Dermis microvascular lymphatic vessel endothelial cell (primary cell): ENCODE measurements at regions not wholly inside any gene's neighbourhood (a gene's known extent, or its start where the extent isn't known, plus 50 kb on each side); places are given as distances from the start of the nearest gene placed in this dataset.
"Not testable (repeated sequence)": the region's sequence is repeated elsewhere in the genome, so short reads cannot be mapped to it uniquely, and the experiment has no call there.

Experiments used
- DNase-seq, 2 donors: peaks; one replicate each; pipeline versions ENCODE4 v3.0.0 to v3.0.0-alpha.2; 2010; ENCODE audit warnings: low read depth in 2 of 2

GRCh38 chr21:14685568-14685967, 139.5 kb upstream of the SAMSN1 start:
- DNase-seq = no peak

- DNase-seq = no peak
Measured at GRCh38 chr21:14684071-14684470, 138.0 kb upstream of the SAMSN1 start.

GRCh38 chr21:14683063-14683462, 136.9 kb upstream of the SAMSN1 start:
- no peak for DNase-seq

- DNase-seq = no peak
Measured at GRCh38 chr21:14678973-14679574, 133.0 kb upstream of the SAMSN1 start.

GRCh38 chr21:14677639-14678179, 131.6 kb upstream of the SAMSN1 start:
- DNase-seq = no peak

GRCh38 chr21:14677013-14677412, 130.9 kb upstream of the SAMSN1 start:
- DNase-seq = no peak

GRCh38 chr21:14675774-14676530, 129.8 kb upstream of the SAMSN1 start:
- DNase-seq = peak in 1 of 2 donors; percentile 17

GRCh38 chr21:14673649-14674048, 127.5 kb upstream of the SAMSN1 start:
- DNase-seq = no peak

- no peak for DNase-seq
Measured at GRCh38 chr21:14672466-14672865, 126.4 kb upstream of the SAMSN1 start.

GRCh38 chr21:14670409-14670808, 124.3 kb upstream of the SAMSN1 start:
- no peak for DNase-seq

GRCh38 chr21:14669092-14669491, 123.0 kb upstream of the SAMSN1 start:
- not testable (repeated sequence) for DNase-seq

GRCh38 chr21:14657241-14658008, 111.3 kb upstream of the SAMSN1 start:
- DNase-seq = no peak

- DNase-seq = no peak
Measured at GRCh38 chr21:14646893-14647292, 100.8 kb upstream of the SAMSN1 start.

- DNase-seq = no peak
Measured at GRCh38 chr21:14645702-14646101, 99.6 kb upstream of the SAMSN1 start.

- no peak for DNase-seq
Measured at GRCh38 chr21:14632359-14632758, 86.2 kb upstream of the SAMSN1 start.

- peak in 1 of 2 donors; percentile 0 for DNase-seq
Measured at GRCh38 chr21:14630556-14631069, 84.5 kb upstream of the SAMSN1 start.

- DNase-seq = no peak
Measured at GRCh38 chr21:14629461-14629860, 83.3 kb upstream of the SAMSN1 start.

- not testable (repeated sequence) for DNase-seq
Measured at GRCh38 chr21:14623079-14623478, 77.0 kb upstream of the SAMSN1 start.

GRCh38 chr21:14620152-14620551, 74.0 kb upstream of the SAMSN1 start:
- no peak for DNase-seq

- no peak for DNase-seq
Measured at GRCh38 chr21:14617871-14618270, 71.8 kb upstream of the SAMSN1 start.

GRCh38 chr21:14617040-14617393, 70.9 kb upstream of the SAMSN1 start:
- DNase-seq = no peak

GRCh38 chr21:14616380-14617039, 70.4 kb upstream of the SAMSN1 start:
- no peak for DNase-seq
